Muscle of arm (tissue), 1 donor: ENCODE measurements at regions not wholly inside any gene's neighbourhood (a gene's known extent, or its start where the extent isn't known, plus 50 kb on each side); places are given as distances from the start of the nearest gene placed in this dataset.

ENCODE experiments used
- DNase-seq: peaks from one replicate; pipeline ENCODE4 v3.0.0-alpha.2; 2013

GRCh38 chr4:3715855-3716630 lies 50.1 kb upstream of the ADRA2C start:
- DNase-seq, result no peak

GRCh38 chr4:3715061-3715854 lies 50.9 kb upstream of the ADRA2C start:
- DNase-seq, result no peak

GRCh38 chr4:3714642-3715001 lies 51.6 kb upstream of the ADRA2C start:
- no peak for DNase-seq

- DNase-seq, result no peak
Observed at GRCh38 chr4:3713817-3714641, 52.2 kb upstream of the ADRA2C start.

- no peak for DNase-seq
Observed at GRCh38 chr4:3713346-3713745, 52.8 kb upstream of the ADRA2C start.

- no peak for DNase-seq
Observed at GRCh38 chr4:3712936-3713335, 53.2 kb upstream of the ADRA2C start.

- no peak for DNase-seq
Observed at GRCh38 chr4:3712112-3712805, 53.9 kb upstream of the ADRA2C start.

- DNase-seq, result no peak
Observed at GRCh38 chr4:3711183-3712111, 54.7 kb upstream of the ADRA2C start.

- DNase-seq, result no peak
Observed at GRCh38 chr4:3710451-3711182, 55.6 kb upstream of the ADRA2C start.

GRCh38 chr4:3709846-3710441 lies 56.2 kb upstream of the ADRA2C start:
- DNase-seq, result no peak

GRCh38 chr4:3709061-3709845 lies 56.9 kb upstream of the ADRA2C start:
- DNase-seq, result no peak

- no peak for DNase-seq
Observed at GRCh38 chr4:3708611-3709010, 57.6 kb upstream of the ADRA2C start.

GRCh38 chr4:3708103-3708510 lies 58.1 kb upstream of the ADRA2C start:
- DNase-seq, result peak; percentile 13

GRCh38 chr4:3707423-3708102 lies 58.6 kb upstream of the ADRA2C start:
- no peak for DNase-seq

- DNase-seq, result no peak
Observed at GRCh38 chr4:3706565-3707422, 59.4 kb upstream of the ADRA2C start.

GRCh38 chr4:3706111-3706511 lies 60.1 kb upstream of the ADRA2C start:
- DNase-seq, result no peak
